Heart right ventricle (tissue), 16 donors: ENCODE measurements at regions not wholly inside any gene's neighbourhood (a gene's known extent, or its start where the extent isn't known, plus 50 kb on each side); places are given as distances from the start of the nearest gene placed in this dataset.

Source experiments
- ATAC-seq, 8 donors: fragments of 200-7000 bp; cut with Tn5 transposase; one replicate each; pipeline ENCODE4 v1.9.1; 2020; ENCODE audit warnings: mild to moderate bottlenecking in 8 of 8, moderate library complexity in 8 of 8, moderate number of reproducible peaks in 1 of 8
- DNase-seq, 2 donors: peaks; one replicate each; pipeline ENCODE4 v3.0.0-alpha.2; 2020
- H3K27ac ChIP-seq, 10 donors: fragments of 200-600 bp; sonication (generic) in 2 of 10; one replicate each; pipeline versions ENCODE4 v1.5.0 to v1.8.0; 2020 to 2022; ENCODE audit warnings: mild to moderate bottlenecking in 3 of 10
- H3K27me3 ChIP-seq, 7 donors: fragments of 200-600 bp; one replicate each; pipeline ENCODE4 v1.8.0; 2021 to 2022; ENCODE audit warnings: mild to moderate bottlenecking in 2 of 7
- H3K36me3 ChIP-seq, 9 donors: fragments of 200-600 bp; sonication (generic) in 1 of 9; one replicate each; pipeline versions ENCODE4 v1.5.0 to v1.8.0; 2020 to 2022; ENCODE audit warnings: mild to moderate bottlenecking in 2 of 9
- H3K4me1 ChIP-seq, 9 donors: fragments of 200-600 bp; sonication (generic) in 1 of 9; one replicate each; pipeline versions ENCODE4 v1.5.0 to v1.8.0; 2020 to 2022; ENCODE audit warnings: mild to moderate bottlenecking in 4 of 9
- H3K4me3 ChIP-seq, 10 donors: fragments of 200-600 bp; sonication (generic) in 2 of 10; one replicate each; pipeline versions ENCODE4 v1.5.0 to v1.8.0; 2020 to 2022; ENCODE audit warnings: mild to moderate bottlenecking in 7 of 10, moderate library complexity in 2 of 10
- H3K9me3 ChIP-seq, 11 donors: fragments of 200-600 bp in 10 of 11; sonication (generic) in 2 of 11; one replicate each; pipeline versions ENCODE4 v1.5.0 to v1.8.0; 2013 to 2022; ENCODE audit warnings: mild to moderate bottlenecking in 2 of 11, control low read depth in 1 of 11, moderate library complexity in 1 of 11
- CTCF ChIP-seq, 9 donors: fragments of 200-600 bp; sonication (generic) in 2 of 9; IDR thresholded peaks; one replicate each; pipeline versions ENCODE4 v1.5.0 to v1.8.0; 2021 to 2022; ENCODE audit warnings: antibody characterized with exemption in 9 of 9, mild to moderate bottlenecking in 5 of 9, moderate library complexity in 1 of 9
- WGBS, 2 donors: extraction: QIAGEN DNeasy Blood & Tissue Kit; methylation state at CpG; one replicate each; pipeline ENCODE4 v1.1.7; 2013; ENCODE audit warnings: inconsistent platforms in 1 of 2; 5-methylcytosine and 5-hydroxymethylcytosine counted together
- intact Hi-C, 10 donors: fragments of 100-400 bp; cut with DNase I; formaldehyde crosslinking; loops; one replicate each; pipeline versions ENCODE4 v1.11.1 to v1.14.2; 2022
- donor health status: Arrhythmogenic right ventricular cardiomyopathy.
- donor health status: ischemic (EF 13 %, LVEDD 7.1; RV severe dilation, severe dysfunction).
- donor health status: healthy with polysubstance abuse.
- donor health status: DM: no; HTN: yes; CAD: no.
- donor health status: DM: no; HTN: no; CAD: no.
- donor health status: ischemic (EF 25% LVEDD 6.9; RV normal size, moderate dysfunction).
- donor health status: ischemic (EF 25% LVEDD 5.7; RV mildly dilated, moderate dysfunction).
- donor health status: healthy.
- donor health status: DM: yes; HTN: yes; CAD: no.
- donor health status: Ischemic cardiomyopathy.
- donor health status: ischemic (EF 35%, LVEDD 5.7; RV mildly dilated, moderate dysfunction).
- donor health status: nonischemic (EF 11% LVEDD 7.7; RV severe dilation, severe dysfunction).
- donor health status: DM: yes; HTN: yes; CAD: no.
- donor health status: PGD.
- donor health status: ischemic (EF 29% LVEDD 5.4; RV normal size, mild dysfunction).
- donor health status: nonischemic (EF 23%, LVEDD 6.1; RV moderate dilation, normal function).

DNA sequence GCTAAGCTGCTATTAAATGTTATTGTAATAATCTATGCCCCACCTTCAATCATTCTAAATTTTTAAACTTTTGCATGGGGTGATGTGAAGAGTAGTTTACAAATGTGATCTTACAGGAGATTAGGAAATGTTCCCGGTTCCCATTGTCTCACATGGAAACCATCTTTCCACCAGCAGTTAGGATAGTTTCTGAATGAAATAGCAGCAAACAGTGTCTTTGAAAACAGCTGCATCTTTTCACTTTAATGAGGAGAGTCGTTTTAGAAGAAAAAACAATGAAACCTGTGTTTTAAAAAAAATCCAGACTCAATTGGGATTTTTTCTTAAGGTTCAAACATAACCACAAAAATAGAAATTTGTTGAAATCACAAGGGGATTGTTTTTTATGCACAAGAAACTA lies 134.2 kb downstream of the TLR5 start:
- no peak for ATAC-seq
- no peaks in the 10 kb centered on the region for H3K27me3 ChIP-seq
- no peak for TF ChIP-seq CTCF (IDR thresholded peaks at IDR 0.05)
- H3K9me3 ChIP-seq: no peaks in the 10 kb centered on the region
- no peak overlapping the region for H3K4me3 ChIP-seq
- intact Hi-C loops: no loop called here
- WGBS, 2 donors: 32 to 38% methylated on average over 2 of the region's 2 CpGs
- H3K36me3 ChIP-seq: peaks cover 0 to 33% (median 9%) of the 10 kb centered on the region in 9 donors
- no peak for DNase-seq
- H3K4me1 ChIP-seq: peaks cover 0 to 34% (median 11%) of the 10 kb centered on the region in 9 donors
- no peak overlapping the region for H3K27ac ChIP-seq

- intact Hi-C loops: no loop called here
- Histone ChIP-seq H3K27ac (no peak overlapping the region), H3K27me3 (no peaks in the 10 kb centered on the region), H3K9me3 (no peaks in the 10 kb centered on the region), H3K4me3 (no peak overlapping the region), H3K4me1 (peaks cover 0 to 34% (median 11%) of the 10 kb centered on the region in 9 donors), H3K36me3 (peaks cover 0 to 27% (median 6%) of the 10 kb centered on the region in 9 donors)
- no peak for TF ChIP-seq CTCF (IDR thresholded peaks at IDR 0.05)
- no peak for ATAC-seq
- DNase-seq: no peak
- 57 to 60% methylated on average over 3 of the region's 3 CpGs for WGBS, 2 donors
These were observed 133.6 kb downstream of the TLR5 start for GRCh38 chr1:223009406-223009805.

DNA sequence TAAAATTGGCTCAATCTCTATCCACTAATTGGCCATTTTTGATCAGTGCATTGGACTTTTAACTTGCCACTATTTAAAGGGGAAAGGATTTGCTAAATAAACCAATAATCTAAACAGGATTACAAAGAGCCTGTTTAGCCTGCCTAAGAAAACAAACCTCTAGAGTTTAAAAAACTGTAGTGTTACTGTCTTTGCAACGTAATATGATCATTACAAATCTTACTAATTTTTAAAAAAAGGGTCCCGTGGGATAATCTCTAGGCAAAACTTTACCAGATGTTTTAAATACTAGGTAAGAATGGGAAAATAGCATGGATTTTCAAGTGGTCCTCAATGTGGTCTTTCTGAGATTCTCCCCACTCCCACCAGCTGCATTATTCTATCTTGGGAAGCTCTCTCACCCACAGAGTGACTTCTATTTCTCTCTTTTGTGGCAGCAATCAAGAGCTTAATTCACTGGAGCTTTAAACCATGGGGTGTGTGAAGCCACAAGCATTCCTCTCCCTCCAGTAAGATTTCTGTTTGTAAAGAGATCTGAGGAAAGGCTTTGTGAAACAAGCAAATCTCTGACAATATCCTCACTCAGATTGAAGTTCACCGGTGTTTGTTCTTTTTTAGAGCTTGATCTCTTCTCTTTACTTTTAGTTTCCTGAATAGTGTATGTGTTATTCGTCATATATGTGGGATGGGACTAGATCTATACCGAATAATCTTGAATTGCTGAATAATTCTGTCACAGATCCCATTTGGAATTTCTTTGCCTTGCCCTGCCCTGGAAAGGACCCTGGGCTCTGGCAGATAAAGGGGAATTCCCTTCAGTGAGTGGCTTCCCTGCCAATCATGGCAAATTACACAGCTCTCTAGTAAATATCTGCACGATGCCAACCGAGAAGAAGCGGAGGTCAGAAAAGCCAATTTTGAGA lies 132.2 kb downstream of the TLR5 start:
- 40 to 44% methylated on average over 8 of the region's 8 CpGs for WGBS, 2 donors
- TF ChIP-seq CTCF (IDR thresholded peaks at IDR 0.05): no peak
- intact Hi-C loops: loop anchor here in 2 of 10 donors (10.0 kb wide), 1 partner anchor 64 kb away; no protein-coding TSS in a partner anchor
- ATAC-seq (no peak), DNase-seq (no peak)
- H3K36me3 ChIP-seq: peaks cover 0 to 13% (median 0%) of the 10 kb centered on the region in 9 donors
- H3K4me3 ChIP-seq: no peak overlapping the region
- peaks cover 0 to 34% (median 11%) of the 10 kb centered on the region in 9 donors for H3K4me1 ChIP-seq
- H3K27me3 ChIP-seq: no peaks in the 10 kb centered on the region
- peak overlapping the region in 3 of 10 donors; percentile 22 to 57 (median 34) for H3K27ac ChIP-seq
- H3K9me3 ChIP-seq: no peaks in the 10 kb centered on the region

DNA sequence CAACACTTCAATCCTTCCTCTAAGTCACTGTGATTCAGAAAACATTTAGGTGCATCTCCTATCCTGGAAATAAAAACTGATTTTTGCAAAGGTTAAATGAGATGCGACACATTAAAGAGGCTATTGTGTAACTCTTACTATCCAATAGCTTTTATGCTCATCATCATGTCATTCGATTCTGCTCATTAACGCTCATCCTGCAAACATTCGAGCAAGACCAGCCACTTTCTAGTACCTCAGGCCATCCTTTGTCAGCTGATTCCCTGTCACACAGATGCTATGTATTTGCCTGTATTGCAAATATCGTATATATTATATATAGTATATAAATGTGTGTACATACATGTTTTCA lies 131.6 kb downstream of the TLR5 start:
- no peak for TF ChIP-seq CTCF (IDR thresholded peaks at IDR 0.05)
- ATAC-seq (no peak), DNase-seq (no peak)
- no peak overlapping the region for H3K27ac ChIP-seq
- intact Hi-C loops: loop anchor here in 2 of 10 donors (10.0 kb wide), 1 partner anchor 63 kb away; no protein-coding TSS in a partner anchor
- H3K4me1 ChIP-seq: peaks cover 0 to 40% (median 12%) of the 10 kb centered on the region in 9 donors
- H3K27me3 ChIP-seq: no peaks in the 10 kb centered on the region
- peaks cover 0 to 7% (median 0%) of the 10 kb centered on the region in 9 donors for H3K36me3 ChIP-seq
- H3K9me3 ChIP-seq: no peaks in the 10 kb centered on the region
- WGBS, 2 donors: 83 to 88% methylated on average over 5 of the region's 5 CpGs
- H3K4me3 ChIP-seq: no peak overlapping the region
